Gastrocnemius medialis (tissue), 4 donors: ENCODE measurements at regions not wholly inside any gene's neighbourhood (a gene's known extent, or its start where the extent isn't known, plus 50 kb on each side); places are given as distances from the start of the nearest gene placed in this dataset.

Experiments
- POLR2A ChIP-seq, 2 donors: fragments of 450-650 bp; IDR thresholded peaks; one replicate each; pipeline ENCODE4 v1.6.1; 2017; ENCODE audit warnings: antibody characterized with exemption in 2 of 2, mild to moderate bottlenecking in 2 of 2, moderate library complexity in 2 of 2
- TF ChIP-seq, protein P1 (sequence below), 5 experiments: fragments of 450-650 bp in 3 of 5; fragments of 200-600 bp in 2 of 5; sonication (generic) in 2 of 5; IDR thresholded peaks in 4 of 5; conservative IDR thresholded peaks in 1 of 5; 1 replicate in 4 of 5; 2 replicates in 1 of 5; pipeline ENCODE4 v1.5.1; 2016 to 2019; ENCODE audit warnings: antibody characterized with exemption in 5 of 5, mild to moderate bottlenecking in 3 of 5, moderate library complexity in 3 of 5

DNA sequence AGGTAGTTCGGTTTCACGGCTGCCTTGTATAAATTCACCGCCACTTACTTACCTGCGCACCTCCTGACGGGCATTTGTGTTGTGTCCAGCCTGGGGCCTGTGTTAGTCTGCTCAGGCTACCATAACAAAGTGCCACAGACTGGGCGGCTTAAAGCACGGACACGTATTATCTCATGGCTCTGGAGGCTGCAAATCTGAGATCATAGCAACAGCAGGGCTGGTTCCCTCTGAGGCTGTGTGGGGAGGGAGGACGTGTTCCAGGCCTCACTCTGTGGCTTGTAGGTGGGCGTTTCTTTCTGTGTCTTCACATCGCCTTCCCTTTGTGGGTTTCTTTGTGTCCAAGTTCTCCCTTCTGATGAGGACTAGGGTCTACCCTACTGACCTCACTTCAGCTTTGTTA is 93.5 kb upstream of the FZD10 start:
- TF ChIP-seq, protein P1, sequence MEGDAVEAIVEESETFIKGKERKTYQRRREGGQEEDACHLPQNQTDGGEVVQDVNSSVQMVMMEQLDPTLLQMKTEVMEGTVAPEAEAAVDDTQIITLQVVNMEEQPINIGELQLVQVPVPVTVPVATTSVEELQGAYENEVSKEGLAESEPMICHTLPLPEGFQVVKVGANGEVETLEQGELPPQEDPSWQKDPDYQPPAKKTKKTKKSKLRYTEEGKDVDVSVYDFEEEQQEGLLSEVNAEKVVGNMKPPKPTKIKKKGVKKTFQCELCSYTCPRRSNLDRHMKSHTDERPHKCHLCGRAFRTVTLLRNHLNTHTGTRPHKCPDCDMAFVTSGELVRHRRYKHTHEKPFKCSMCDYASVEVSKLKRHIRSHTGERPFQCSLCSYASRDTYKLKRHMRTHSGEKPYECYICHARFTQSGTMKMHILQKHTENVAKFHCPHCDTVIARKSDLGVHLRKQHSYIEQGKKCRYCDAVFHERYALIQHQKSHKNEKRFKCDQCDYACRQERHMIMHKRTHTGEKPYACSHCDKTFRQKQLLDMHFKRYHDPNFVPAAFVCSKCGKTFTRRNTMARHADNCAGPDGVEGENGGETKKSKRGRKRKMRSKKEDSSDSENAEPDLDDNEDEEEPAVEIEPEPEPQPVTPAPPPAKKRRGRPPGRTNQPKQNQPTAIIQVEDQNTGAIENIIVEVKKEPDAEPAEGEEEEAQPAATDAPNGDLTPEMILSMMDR (IDR thresholded peaks at IDR 0.05 in 4 of 5, conservative IDR thresholded peaks at IDR 0.05 in 1 of 5) = no peak
- no peak for TF ChIP-seq POLR2A (IDR thresholded peaks at IDR 0.05)
